ENCODE measurements at regions not wholly inside any gene's neighbourhood (a gene's known extent, or its start where the extent isn't known, plus 50 kb on each side); places are given as distances from the start of the nearest gene placed in this dataset.

DNA sequence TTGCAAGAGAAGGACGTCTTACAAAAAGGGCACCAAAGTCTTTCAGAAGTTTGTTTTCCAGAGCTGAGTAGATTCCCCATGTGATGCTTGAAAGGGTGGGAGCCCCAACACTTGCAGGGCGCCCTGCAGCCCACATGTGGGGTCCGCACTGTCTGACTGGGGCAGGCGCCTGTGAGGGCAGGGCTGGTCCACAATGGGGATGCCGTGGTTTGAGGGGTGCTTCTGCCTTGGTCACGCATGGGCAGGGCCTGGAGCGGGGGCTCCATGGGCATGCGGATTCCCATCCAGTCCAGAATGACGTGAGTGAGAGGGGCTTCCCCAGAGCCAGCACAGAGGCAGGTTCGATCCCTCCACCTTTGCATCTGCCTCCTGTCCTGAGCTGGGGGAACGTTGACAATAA is 101.5 kb upstream of the SHH start:
- H3K27me3 ChIP-seq (ENCODE audit: insufficient read depth) = no peaks in the 10 kb centered on the region
- DNase-seq (ENCODE audit: low spot score) (no peak), ATAC-seq (no peak)
- no peaks in the 10 kb centered on the region for H3K9me2 ChIP-seq (ENCODE audit: insufficient read depth)
- Mint-ChIP-seq H3K9me3 (peaks cover 29% of the 10 kb centered on the region), H3K36me3 (ENCODE audit: low read depth) (peaks cover 8% of the 10 kb centered on the region; the same call in 2 of the 3 replicates), H3K27me3 (ENCODE audit: insufficient read depth, low read depth, poor library complexity) (peaks cover 12% of the 10 kb centered on the region), H3K27ac (no peak overlapping the region), H3K4me1 (no peaks in the 10 kb centered on the region; the same call in 2 of the 3 replicates), H3K4me3 (no peak overlapping the region)
- no peak overlapping the region for H2AFZ ChIP-seq
- no peaks in the 10 kb centered on the region for H4K20me1 ChIP-seq (replicated peaks; ENCODE audit: insufficient read depth)
- H3K79me2 ChIP-seq (replicated peaks; ENCODE audit: insufficient read depth) = no peaks in the 10 kb centered on the region
- no peak overlapping the region for H3K4me3 ChIP-seq
- no peak overlapping the region for H3K4me2 ChIP-seq
- no peaks in the 10 kb centered on the region for H3K4me1 ChIP-seq (ENCODE audit: insufficient read depth)
- H3K27ac ChIP-seq (ENCODE audit: low read depth) = no peak overlapping the region
- no peaks in the 10 kb centered on the region for H3F3A ChIP-seq (replicated peaks; ENCODE audit: low read depth)
- no peaks in the 10 kb centered on the region for H3K36me3 ChIP-seq (ENCODE audit: insufficient read depth)
- no peak for TF ChIP-seq JUNB (IDR thresholded peaks at IDR 0.05; ENCODE audit: unreplicated experiment)
- TF ChIP-seq, protein P1, sequence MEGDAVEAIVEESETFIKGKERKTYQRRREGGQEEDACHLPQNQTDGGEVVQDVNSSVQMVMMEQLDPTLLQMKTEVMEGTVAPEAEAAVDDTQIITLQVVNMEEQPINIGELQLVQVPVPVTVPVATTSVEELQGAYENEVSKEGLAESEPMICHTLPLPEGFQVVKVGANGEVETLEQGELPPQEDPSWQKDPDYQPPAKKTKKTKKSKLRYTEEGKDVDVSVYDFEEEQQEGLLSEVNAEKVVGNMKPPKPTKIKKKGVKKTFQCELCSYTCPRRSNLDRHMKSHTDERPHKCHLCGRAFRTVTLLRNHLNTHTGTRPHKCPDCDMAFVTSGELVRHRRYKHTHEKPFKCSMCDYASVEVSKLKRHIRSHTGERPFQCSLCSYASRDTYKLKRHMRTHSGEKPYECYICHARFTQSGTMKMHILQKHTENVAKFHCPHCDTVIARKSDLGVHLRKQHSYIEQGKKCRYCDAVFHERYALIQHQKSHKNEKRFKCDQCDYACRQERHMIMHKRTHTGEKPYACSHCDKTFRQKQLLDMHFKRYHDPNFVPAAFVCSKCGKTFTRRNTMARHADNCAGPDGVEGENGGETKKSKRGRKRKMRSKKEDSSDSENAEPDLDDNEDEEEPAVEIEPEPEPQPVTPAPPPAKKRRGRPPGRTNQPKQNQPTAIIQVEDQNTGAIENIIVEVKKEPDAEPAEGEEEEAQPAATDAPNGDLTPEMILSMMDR (conservative IDR thresholded peaks at IDR 0.05; ENCODE audit: low read depth in 2 of 2) = no peak
- TF ChIP-seq, protein P2, sequence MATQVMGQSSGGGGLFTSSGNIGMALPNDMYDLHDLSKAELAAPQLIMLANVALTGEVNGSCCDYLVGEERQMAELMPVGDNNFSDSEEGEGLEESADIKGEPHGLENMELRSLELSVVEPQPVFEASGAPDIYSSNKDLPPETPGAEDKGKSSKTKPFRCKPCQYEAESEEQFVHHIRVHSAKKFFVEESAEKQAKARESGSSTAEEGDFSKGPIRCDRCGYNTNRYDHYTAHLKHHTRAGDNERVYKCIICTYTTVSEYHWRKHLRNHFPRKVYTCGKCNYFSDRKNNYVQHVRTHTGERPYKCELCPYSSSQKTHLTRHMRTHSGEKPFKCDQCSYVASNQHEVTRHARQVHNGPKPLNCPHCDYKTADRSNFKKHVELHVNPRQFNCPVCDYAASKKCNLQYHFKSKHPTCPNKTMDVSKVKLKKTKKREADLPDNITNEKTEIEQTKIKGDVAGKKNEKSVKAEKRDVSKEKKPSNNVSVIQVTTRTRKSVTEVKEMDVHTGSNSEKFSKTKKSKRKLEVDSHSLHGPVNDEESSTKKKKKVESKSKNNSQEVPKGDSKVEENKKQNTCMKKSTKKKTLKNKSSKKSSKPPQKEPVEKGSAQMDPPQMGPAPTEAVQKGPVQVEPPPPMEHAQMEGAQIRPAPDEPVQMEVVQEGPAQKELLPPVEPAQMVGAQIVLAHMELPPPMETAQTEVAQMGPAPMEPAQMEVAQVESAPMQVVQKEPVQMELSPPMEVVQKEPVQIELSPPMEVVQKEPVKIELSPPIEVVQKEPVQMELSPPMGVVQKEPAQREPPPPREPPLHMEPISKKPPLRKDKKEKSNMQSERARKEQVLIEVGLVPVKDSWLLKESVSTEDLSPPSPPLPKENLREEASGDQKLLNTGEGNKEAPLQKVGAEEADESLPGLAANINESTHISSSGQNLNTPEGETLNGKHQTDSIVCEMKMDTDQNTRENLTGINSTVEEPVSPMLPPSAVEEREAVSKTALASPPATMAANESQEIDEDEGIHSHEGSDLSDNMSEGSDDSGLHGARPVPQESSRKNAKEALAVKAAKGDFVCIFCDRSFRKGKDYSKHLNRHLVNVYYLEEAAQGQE (IDR thresholded peaks at IDR 0.05; ENCODE audit: unreplicated experiment) = no peak
- no peak for TF ChIP-seq EZH2 (IDR thresholded peaks at IDR 0.05; ENCODE audit: low read depth, unreplicated experiment)
- TF ChIP-seq, protein P3, sequence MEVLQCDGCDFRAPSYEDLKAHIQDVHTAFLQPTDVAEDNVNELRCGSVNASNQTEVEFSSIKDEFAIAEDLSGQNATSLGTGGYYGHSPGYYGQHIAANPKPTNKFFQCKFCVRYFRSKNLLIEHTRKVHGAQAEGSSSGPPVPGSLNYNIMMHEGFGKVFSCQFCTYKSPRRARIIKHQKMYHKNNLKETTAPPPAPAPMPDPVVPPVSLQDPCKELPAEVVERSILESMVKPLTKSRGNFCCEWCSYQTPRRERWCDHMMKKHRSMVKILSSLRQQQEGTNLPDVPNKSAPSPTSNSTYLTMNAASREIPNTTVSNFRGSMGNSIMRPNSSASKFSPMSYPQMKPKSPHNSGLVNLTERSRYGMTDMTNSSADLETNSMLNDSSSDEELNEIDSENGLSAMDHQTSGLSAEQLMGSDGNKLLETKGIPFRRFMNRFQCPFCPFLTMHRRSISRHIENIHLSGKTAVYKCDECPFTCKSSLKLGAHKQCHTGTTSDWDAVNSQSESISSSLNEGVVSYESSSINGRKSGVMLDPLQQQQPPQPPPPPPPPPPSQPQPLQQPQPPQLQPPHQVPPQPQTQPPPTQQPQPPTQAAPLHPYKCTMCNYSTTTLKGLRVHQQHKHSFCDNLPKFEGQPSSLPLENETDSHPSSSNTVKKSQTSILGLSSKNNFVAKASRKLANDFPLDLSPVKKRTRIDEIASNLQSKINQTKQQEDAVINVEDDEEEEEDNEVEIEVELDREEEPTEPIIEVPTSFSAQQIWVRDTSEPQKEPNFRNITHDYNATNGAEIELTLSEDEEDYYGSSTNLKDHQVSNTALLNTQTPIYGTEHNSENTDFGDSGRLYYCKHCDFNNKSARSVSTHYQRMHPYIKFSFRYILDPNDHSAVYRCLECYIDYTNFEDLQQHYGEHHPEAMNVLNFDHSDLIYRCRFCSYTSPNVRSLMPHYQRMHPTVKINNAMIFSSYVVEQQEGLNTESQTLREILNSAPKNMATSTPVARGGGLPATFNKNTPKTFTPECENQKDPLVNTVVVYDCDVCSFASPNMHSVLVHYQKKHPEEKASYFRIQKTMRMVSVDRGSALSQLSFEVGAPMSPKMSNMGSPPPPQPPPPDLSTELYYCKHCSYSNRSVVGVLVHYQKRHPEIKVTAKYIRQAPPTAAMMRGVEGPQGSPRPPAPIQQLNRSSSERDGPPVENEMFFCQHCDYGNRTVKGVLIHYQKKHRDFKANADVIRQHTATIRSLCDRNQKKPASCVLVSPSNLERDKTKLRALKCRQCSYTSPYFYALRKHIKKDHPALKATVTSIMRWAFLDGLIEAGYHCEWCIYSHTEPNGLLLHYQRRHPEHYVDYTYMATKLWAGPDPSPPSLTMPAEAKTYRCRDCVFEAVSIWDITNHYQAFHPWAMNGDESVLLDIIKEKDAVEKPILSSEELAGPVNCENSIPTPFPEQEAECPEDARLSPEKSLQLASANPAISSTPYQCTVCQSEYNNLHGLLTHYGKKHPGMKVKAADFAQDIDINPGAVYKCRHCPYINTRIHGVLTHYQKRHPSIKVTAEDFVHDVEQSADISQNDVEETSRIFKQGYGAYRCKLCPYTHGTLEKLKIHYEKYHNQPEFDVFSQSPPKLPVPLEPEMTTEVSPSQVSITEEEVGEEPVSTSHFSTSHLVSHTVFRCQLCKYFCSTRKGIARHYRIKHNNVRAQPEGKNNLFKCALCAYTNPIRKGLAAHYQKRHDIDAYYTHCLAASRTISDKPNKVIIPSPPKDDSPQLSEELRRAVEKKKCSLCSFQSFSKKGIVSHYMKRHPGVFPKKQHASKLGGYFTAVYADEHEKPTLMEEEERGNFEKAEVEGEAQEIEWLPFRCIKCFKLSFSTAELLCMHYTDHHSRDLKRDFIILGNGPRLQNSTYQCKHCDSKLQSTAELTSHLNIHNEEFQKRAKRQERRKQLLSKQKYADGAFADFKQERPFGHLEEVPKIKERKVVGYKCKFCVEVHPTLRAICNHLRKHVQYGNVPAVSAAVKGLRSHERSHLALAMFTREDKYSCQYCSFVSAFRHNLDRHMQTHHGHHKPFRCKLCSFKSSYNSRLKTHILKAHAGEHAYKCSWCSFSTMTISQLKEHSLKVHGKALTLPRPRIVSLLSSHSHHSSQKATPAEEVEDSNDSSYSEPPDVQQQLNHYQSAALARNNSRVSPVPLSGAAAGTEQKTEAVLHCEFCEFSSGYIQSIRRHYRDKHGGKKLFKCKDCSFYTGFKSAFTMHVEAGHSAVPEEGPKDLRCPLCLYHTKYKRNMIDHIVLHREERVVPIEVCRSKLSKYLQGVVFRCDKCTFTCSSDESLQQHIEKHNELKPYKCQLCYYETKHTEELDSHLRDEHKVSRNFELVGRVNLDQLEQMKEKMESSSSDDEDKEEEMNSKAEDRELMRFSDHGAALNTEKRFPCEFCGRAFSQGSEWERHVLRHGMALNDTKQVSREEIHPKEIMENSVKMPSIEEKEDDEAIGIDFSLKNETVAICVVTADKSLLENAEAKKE (CRISPR knock-in tag; IDR thresholded peaks at IDR 0.05) = no peak
- TF ChIP-seq NANOG (IDR thresholded peaks at IDR 0.05; ENCODE audit: borderline replicate concordance) = no peak
- no peak for TF ChIP-seq POLR2AphosphoS5 (IDR thresholded peaks at IDR 0.05; ENCODE audit: low read depth)
- TF ChIP-seq EZH2phosphoT487 (IDR thresholded peaks at IDR 0.05; ENCODE audit: unreplicated experiment) = no peak
- no peak for TF ChIP-seq ZNF114 (CRISPR knock-in tag; IDR thresholded peaks at IDR 0.05)
- TF ChIP-seq, protein P4, sequence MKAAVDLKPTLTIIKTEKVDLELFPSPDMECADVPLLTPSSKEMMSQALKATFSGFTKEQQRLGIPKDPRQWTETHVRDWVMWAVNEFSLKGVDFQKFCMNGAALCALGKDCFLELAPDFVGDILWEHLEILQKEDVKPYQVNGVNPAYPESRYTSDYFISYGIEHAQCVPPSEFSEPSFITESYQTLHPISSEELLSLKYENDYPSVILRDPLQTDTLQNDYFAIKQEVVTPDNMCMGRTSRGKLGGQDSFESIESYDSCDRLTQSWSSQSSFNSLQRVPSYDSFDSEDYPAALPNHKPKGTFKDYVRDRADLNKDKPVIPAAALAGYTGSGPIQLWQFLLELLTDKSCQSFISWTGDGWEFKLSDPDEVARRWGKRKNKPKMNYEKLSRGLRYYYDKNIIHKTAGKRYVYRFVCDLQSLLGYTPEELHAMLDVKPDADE (IDR thresholded peaks at IDR 0.05) = no peak
- TF ChIP-seq CREB1 (CRISPR knock-in tag; IDR thresholded peaks at IDR 0.05; ENCODE audit: low read depth) = no peak
- TF ChIP-seq ZNF331 (CRISPR knock-in tag; IDR thresholded peaks at IDR 0.05; ENCODE audit: low read depth) = no peak
- TF ChIP-seq STAT1 (IDR thresholded peaks at IDR 0.05; ENCODE audit: unreplicated experiment) = no peak

Data from GM23338 (cell line).